OCI-LY3 (cell line): ENCODE measurements at regions not wholly inside any gene's neighbourhood (a gene's known extent, or its start where the extent isn't known, plus 50 kb on each side); places are given as distances from the start of the nearest gene placed in this dataset.

ENCODE experiments used
- EZH2phosphoT487 ChIP-seq: fragments of 200-600 bp; shearing (Covaris generic); IDR thresholded peaks from 2 replicates; pipeline ENCODE4 v1.6.1; 2018; ENCODE audit warnings: antibody characterized with exemption, mixed run types, low read depth
- TF ChIP-seq, protein P1 (sequence below): fragments of 200-600, 300-600 bp; sonication (generic); IDR thresholded peaks from 2 replicates; pipeline ENCODE4 v1.5.1; 2014; ENCODE audit warnings: antibody characterized with exemption, low read length, low read depth

GRCh38 chr1:239287296-239287695, 99.1 kb upstream of the CHRM3 start:
- TF ChIP-seq EZH2phosphoT487, result no peak
- TF ChIP-seq, protein P1, sequence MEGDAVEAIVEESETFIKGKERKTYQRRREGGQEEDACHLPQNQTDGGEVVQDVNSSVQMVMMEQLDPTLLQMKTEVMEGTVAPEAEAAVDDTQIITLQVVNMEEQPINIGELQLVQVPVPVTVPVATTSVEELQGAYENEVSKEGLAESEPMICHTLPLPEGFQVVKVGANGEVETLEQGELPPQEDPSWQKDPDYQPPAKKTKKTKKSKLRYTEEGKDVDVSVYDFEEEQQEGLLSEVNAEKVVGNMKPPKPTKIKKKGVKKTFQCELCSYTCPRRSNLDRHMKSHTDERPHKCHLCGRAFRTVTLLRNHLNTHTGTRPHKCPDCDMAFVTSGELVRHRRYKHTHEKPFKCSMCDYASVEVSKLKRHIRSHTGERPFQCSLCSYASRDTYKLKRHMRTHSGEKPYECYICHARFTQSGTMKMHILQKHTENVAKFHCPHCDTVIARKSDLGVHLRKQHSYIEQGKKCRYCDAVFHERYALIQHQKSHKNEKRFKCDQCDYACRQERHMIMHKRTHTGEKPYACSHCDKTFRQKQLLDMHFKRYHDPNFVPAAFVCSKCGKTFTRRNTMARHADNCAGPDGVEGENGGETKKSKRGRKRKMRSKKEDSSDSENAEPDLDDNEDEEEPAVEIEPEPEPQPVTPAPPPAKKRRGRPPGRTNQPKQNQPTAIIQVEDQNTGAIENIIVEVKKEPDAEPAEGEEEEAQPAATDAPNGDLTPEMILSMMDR, result no peak
